ENCODE measurements at regions not wholly inside any gene's neighbourhood (a gene's known extent, or its start where the extent isn't known, plus 50 kb on each side); places are given as distances from the start of the nearest gene placed in this dataset.

GRCh38 chr20:57999465-58000111 lies 228.9 kb downstream of the ANKRD60 start:
- no peak for DNase-seq
- Histone ChIP-seq H3K9me3 (no peaks in the 10 kb centered on the region), H3K4me3 (replicated peaks in 1 of 3) (no peak overlapping the region), H3K4me1 (no peaks in the 10 kb centered on the region), H3K27ac (no peak overlapping the region), H3K27me3 (no peaks in the 10 kb centered on the region), H3K36me3 (no peaks in the 10 kb centered on the region)
- intact Hi-C loops (cut with DNase I): no loop called here
- no peak for TF ChIP-seq POLR2A (IDR thresholded peaks at IDR 0.05)
- TF ChIP-seq CTCF (IDR thresholded peaks at IDR 0.05): no peak
- WGBS, 2 donors: 26 to 41% methylated on average over 17 of the region's 17 CpGs

DNA sequence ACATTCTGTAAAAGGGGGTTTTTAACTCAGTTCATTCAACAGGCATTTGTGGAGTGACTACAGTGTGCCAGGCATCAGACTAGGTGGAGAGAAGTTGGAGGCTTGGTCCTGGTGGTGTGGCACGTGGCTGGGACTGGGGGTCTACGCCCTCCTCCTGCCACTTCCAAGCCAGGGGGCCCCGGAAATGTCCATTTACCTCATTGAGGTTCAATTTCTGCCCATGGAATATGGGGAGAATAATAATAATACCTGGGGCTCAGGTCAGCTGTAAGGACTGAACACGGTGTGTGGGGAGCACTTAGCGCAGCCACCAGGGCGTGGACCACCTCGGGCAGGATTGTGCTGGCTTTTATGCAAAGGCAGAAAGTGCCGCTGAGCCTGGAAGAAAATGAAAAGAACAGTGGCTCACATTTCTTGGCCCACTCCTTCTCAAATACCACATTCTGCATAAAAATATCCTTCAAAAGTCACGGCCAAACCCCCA lies 229.4 kb downstream of the ANKRD60 start:
- Histone ChIP-seq H3K9me3 (no peaks in the 10 kb centered on the region), H3K4me1 (no peaks in the 10 kb centered on the region), H3K36me3 (no peaks in the 10 kb centered on the region), H3K27me3 (no peaks in the 10 kb centered on the region), H3K4me3 (replicated peaks in 1 of 3) (no peak overlapping the region), H3K27ac (no peak overlapping the region)
- intact Hi-C loops (cut with DNase I): no loop called here
- WGBS, 2 donors: 50 to 59% methylated on average over 9 of the region's 9 CpGs
- DNase-seq: no peak
- TF ChIP-seq POLR2A (IDR thresholded peaks at IDR 0.05) (no peak), CTCF (IDR thresholded peaks at IDR 0.05) (no peak)

DNA sequence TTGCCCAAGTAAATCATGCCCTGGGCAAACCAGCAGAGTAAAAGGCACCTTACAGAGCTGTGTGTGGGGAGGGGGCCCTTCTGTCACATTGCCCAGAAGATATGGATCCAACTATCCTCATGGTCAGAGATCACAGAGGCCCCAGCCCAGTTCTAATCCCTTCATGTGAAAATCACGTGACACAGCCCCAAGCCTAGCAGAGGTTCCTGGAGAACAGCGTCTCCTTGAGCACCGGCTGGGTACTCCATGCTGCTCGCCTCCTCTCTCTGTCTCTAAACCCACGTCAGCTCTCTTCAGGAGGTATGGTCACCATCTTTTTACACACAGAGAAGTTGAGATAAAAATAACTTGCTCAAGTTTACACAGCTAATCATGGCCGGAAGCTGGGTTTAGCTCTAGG lies 230.2 kb downstream of the ANKRD60 start:
- H3K36me3 ChIP-seq: no peaks in the 10 kb centered on the region
- H3K4me3 ChIP-seq (replicated peaks in 1 of 3): no peak overlapping the region
- 92% methylated on average over 6 of the region's 6 CpGs for WGBS, 2 donors
- H3K27me3 ChIP-seq: no peaks in the 10 kb centered on the region
- intact Hi-C loops (cut with DNase I): no loop called here
- DNase-seq: no peak
- no peak for TF ChIP-seq POLR2A (IDR thresholded peaks at IDR 0.05)
- H3K9me3 ChIP-seq: no peaks in the 10 kb centered on the region
- H3K4me1 ChIP-seq: no peaks in the 10 kb centered on the region
- no peak overlapping the region for H3K27ac ChIP-seq

DNA sequence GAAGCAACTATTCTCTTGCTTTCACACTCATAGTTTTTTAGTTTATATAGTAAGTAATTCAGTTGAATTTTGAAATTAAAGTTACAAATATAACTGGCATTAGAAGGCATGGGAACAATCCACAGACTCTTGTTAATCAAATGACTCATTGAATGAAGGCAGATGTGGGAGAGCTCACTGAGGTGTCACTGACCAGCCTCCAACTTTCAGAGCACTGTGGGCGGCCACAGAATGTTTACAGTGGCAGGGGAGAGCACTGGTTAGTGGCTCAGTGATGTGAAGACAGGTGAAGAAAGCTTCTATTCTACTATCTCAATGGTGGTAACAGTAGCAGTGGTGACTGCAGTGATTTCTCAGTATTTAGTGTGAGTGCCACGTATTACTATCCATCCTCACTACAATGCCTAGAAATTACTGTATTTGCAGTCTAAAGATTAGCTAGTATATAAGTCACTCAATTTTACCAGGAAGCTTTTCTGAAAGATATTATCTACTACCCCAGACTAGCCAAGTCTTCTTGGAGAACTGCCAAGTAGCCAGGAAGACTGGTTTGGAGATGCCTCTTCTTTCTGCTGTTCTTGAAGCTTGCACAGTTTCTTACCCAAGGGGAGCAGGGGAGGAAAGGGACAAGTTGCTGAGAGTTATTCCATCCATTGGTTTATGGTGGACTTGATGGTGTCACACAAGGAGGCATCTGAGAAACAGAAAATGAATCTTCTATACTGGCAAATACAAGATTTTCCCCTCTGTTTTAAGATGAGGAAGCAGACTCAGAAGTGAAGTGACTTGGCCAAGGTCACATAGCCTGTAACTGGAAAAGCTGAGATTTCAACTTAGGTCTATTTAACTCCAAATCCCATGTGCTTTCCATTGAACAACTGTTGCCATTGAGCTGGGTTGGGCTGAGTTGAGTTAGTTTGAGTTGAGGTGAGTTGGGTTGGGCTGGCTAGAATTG lies 231.2 kb downstream of the ANKRD60 start:
- 71 to 77% methylated on average over 2 of the region's 2 CpGs for WGBS, 2 donors
- Histone ChIP-seq H3K9me3 (no peaks in the 10 kb centered on the region), H3K27me3 (no peaks in the 10 kb centered on the region), H3K36me3 (no peaks in the 10 kb centered on the region), H3K4me3 (replicated peaks in 1 of 3) (no peak overlapping the region), H3K27ac (no peak overlapping the region), H3K4me1 (no peaks in the 10 kb centered on the region)
- no peak for TF ChIP-seq CTCF (IDR thresholded peaks at IDR 0.05)
- no peak for DNase-seq
- intact Hi-C loops (cut with DNase I): no loop called here

- 74 to 86% methylated on average over 3 of the region's 3 CpGs for WGBS, 2 donors
- Histone ChIP-seq H3K27me3 (no peaks in the 10 kb centered on the region), H3K4me3 (replicated peaks in 1 of 3) (no peak overlapping the region), H3K27ac (no peak overlapping the region), H3K9me3 (no peaks in the 10 kb centered on the region), H3K36me3 (no peaks in the 10 kb centered on the region), H3K4me1 (no peaks in the 10 kb centered on the region)
- intact Hi-C loops (cut with DNase I): no loop called here
- no peak for DNase-seq
- TF ChIP-seq CTCF (IDR thresholded peaks at IDR 0.05): no peak
- TF ChIP-seq POLR2A (IDR thresholded peaks at IDR 0.05): no peak
Observed at GRCh38 chr20:57996465-57996864, 232.0 kb downstream of the ANKRD60 start.
